HepG2 (cell line): ENCODE measurements at regions not wholly inside any gene's neighbourhood (a gene's known extent, or its start where the extent isn't known, plus 50 kb on each side); places are given as distances from the start of the nearest gene placed in this dataset.

Source experiments
- ATAC-seq: fragments of 200-7000 bp; cut with Tn5 transposase; 3 replicates; pipeline ENCODE4 v1.9.1; 2020; ENCODE audit warnings: mild to moderate bottlenecking, moderate library complexity
- BruUV-seq: library from RNA; stranded (reverse); fragments of 400-500 nt; replicated peaks from 2 replicates; lab custom pipeline; 2021; lab: Mats Ljungman, UMichigan
- CTCF ChIA-PET: fragments of 300-600 bp; formaldehyde crosslinking; extraction: SDS; loops from one replicate; lab custom pipeline; 2021; ENCODE audit warnings: low total read pairs, inconsistent platforms, low intra/inter-chr PET ratio; lab: Yijun Ruan, JAX
- POLR2A ChIA-PET: fragments of 350-600 bp; sonication (Branson Sonifier 250); formaldehyde crosslinking; loops from one replicate; lab custom pipeline; 2020; ENCODE audit warnings: antibody characterized with exemption, inconsistent platforms; lab: Yijun Ruan, JAX
- DNase-seq: peaks from one replicate; pipeline ENCODE4 v3.0.0-alpha.2; 2015; ENCODE audit warnings: low spot score
- FAIRE-seq: peaks from 3 replicates; lab custom pipeline; 2011; peaks lifted over from hg19 to GRCh38; lab: Jason Lieb, UNC
- H2AFZ ChIP-seq: one replicate; pipeline ENCODE4 v1.6.1; 2011; ENCODE audit warnings: low read length, inconsistent platforms
- H3K27ac ChIP-seq: fragments of 300-600 bp; 3 replicates; pipeline ENCODE4 v1.8.0; 2011; ENCODE audit warnings: mixed run types, mild to moderate bottlenecking, mixed read lengths, low read length, inconsistent platforms; ENCODE audit not compliant: insufficient read depth; ENCODE audit errors: extremely low read length
- H3K27me3 ChIP-seq, 2 experiments: fragments of 200-600 bp in 1 of 2; 2 replicates in 1 of 2; 3 replicates in 1 of 2; pipeline versions ENCODE4 v1.6.0 to v1.8.0; 2011; ENCODE audit warnings: low read length in 2 of 2, mild to moderate bottlenecking in 2 of 2, moderate library complexity in 2 of 2, inconsistent platforms in 1 of 2; ENCODE audit not compliant: insufficient read depth in 2 of 2, control insufficient read depth in 1 of 2
- H3K36me3 ChIP-seq, 2 experiments: fragments of 200-600 bp in 1 of 2; replicated peaks in 1 of 2; 2 replicates in 1 of 2; 3 replicates in 1 of 2; pipeline versions ENCODE4 v1.5.1 to v1.8.0; 2011; ENCODE audit warnings: low read length in 2 of 2, inconsistent platforms in 1 of 2; ENCODE audit not compliant: insufficient read depth in 2 of 2, control insufficient read depth in 1 of 2
- H3K4me1 ChIP-seq: 2 replicates; pipeline ENCODE4 v1.5.1; 2012; ENCODE audit warnings: low read length, inconsistent platforms; ENCODE audit not compliant: insufficient read depth
- H3K4me2 ChIP-seq: 2 replicates; pipeline ENCODE4 v1.6.0; 2011; ENCODE audit warnings: low read depth, low read length, inconsistent platforms
- H3K4me3 ChIP-seq, 3 experiments: fragments of 200-600 bp in 1 of 3; sonication (generic), shearing (Covaris generic) in 1 of 3; replicated peaks in 1 of 3; 2 replicates each; pipeline ENCODE4 v1.5.1; 2011 to 2016; ENCODE audit warnings: low read length in 3 of 3, inconsistent platforms in 2 of 3, low read depth in 2 of 3, mild to moderate bottlenecking in 2 of 3, control low read depth in 1 of 3, mixed read lengths in 1 of 3; ENCODE audit not compliant: insufficient read depth in 1 of 3
- H3K79me2 ChIP-seq: one replicate; pipeline ENCODE4 v1.6.1; 2011; ENCODE audit warnings: low read length, inconsistent platforms; ENCODE audit not compliant: insufficient read depth
- H3K9ac ChIP-seq: 2 replicates; pipeline ENCODE4 v1.6.0; 2011; ENCODE audit warnings: mild to moderate bottlenecking, low read depth, low read length, inconsistent platforms; ENCODE audit not compliant: insufficient read depth
- H3K9me3 ChIP-seq: 2 replicates; pipeline ENCODE4 v1.5.1; 2012; ENCODE audit warnings: mild to moderate bottlenecking, low read length
- H4K20me1 ChIP-seq: 2 replicates; pipeline ENCODE4 v1.6.0; 2011; ENCODE audit warnings: inconsistent platforms, mild to moderate bottlenecking, low read length, moderate library complexity; ENCODE audit not compliant: insufficient read depth
- ELK4 ChIP-seq: sonication (generic); formaldehyde crosslinking; IDR thresholded peaks from 2 replicates; pipeline ENCODE4 v1.9.0; 2021; ENCODE audit warnings: missing genetic modification reagents, borderline replicate concordance
- SIN3B ChIP-seq: fragments of 150-350 bp; IDR thresholded peaks from 2 replicates; pipeline ENCODE4 v1.6.1; 2014; ENCODE audit warnings: low read length
- SRY ChIP-seq: sonication (generic); formaldehyde crosslinking; IDR thresholded peaks from 2 replicates; pipeline ENCODE4 v1.8.0; 2022; ENCODE audit warnings: mild to moderate bottlenecking, missing genetic modification reagents
- ZBTB49 ChIP-seq: sonication (generic); formaldehyde crosslinking; IDR thresholded peaks from 2 replicates; pipeline ENCODE4 v1.4.0; 2020; ENCODE audit warnings: missing genetic modification reagents, borderline replicate concordance
- ZNF207 ChIP-seq: fragments of 450-650 bp; IDR thresholded peaks from 2 replicates; pipeline ENCODE4 v1.6.1; 2016; ENCODE audit warnings: antibody characterized with exemption, borderline replicate concordance
- ZNF512B ChIP-seq: sonication (generic); formaldehyde crosslinking; IDR thresholded peaks from 2 replicates; pipeline ENCODE4 v1.5.1; 2020; ENCODE audit warnings: missing genetic modification reagents, mild to moderate bottlenecking, borderline replicate concordance
- ZNF609 ChIP-seq: sonication (generic); formaldehyde crosslinking; IDR thresholded peaks from 2 replicates; pipeline ENCODE4 v1.4.0; 2020; ENCODE audit warnings: mild to moderate bottlenecking, missing genetic modification reagents, borderline replicate concordance
- ZNF792 ChIP-seq: IDR thresholded peaks from 2 replicates; pipeline ENCODE4 v1.6.1; 2016
- WGBS: methylation state at CpG from one replicate; pipeline ENCODE4 v1.1.6; 2017; ENCODE audit warnings: low lambda C conversion rate; 5-methylcytosine and 5-hydroxymethylcytosine counted together
- in situ Hi-C: cut with HindIII; loops from 2 replicates; pipeline ENCODE4 v1.10.0; 2017; ENCODE audit warnings: low pct_unique_long_range_greater_than_20kb; ENCODE audit not compliant: extremely low pct_ligation_motif_present
- intact Hi-C: fragments of 100-400 bp; cut with micrococcal nuclease; formaldehyde crosslinking; loops from one replicate; pipeline ENCODE4 v1.10.0; 2022; ENCODE audit not compliant: unreplicated experiment

GRCh38 chr2:2579814-2580213, 248.7 kb upstream of the MYT1L start:
- H3K27ac ChIP-seq = no peak overlapping the region
- no TSS peak for BruUV-seq
- 23% methylated on average over 5 of the region's 8 CpGs for WGBS
- H3K27me3 ChIP-seq = peaks cover 0 to 29% of the 10 kb centered on the region in 2 experiments; a peak in 2 of 5 replicates
- H2AFZ ChIP-seq = no peak overlapping the region
- H3K9ac ChIP-seq = no peak overlapping the region
- no peaks in the 10 kb centered on the region; the same call in 1 of the 2 replicates for H4K20me1 ChIP-seq
- H3K9me3 ChIP-seq = no peaks in the 10 kb centered on the region
- H3K4me2 ChIP-seq = no peak overlapping the region
- no peak overlapping the region for H3K4me3 ChIP-seq
- no peak for ATAC-seq
- CTCF ChIA-PET = no interaction called here
- in situ Hi-C loops (no loop called here), intact Hi-C loops (no loop called here)
- no peaks in the 10 kb centered on the region for H3K36me3 ChIP-seq
- DNase-seq = no peak
- H3K4me1 ChIP-seq = no peaks in the 10 kb centered on the region
- H3K79me2 ChIP-seq = no peaks in the 10 kb centered on the region
- no peak for FAIRE-seq
- POLR2A ChIA-PET = no interaction called here
- TF ChIP-seq SIN3B = no peak
- TF ChIP-seq ZNF207 = no peak
- TF ChIP-seq ELK4 (CRISPR knock-in tag) = no peak
- TF ChIP-seq ZNF792 (CRISPR knock-in tag) = no peak
- TF ChIP-seq ZNF512B (CRISPR knock-in tag) = no peak
- no peak for TF ChIP-seq ZBTB49
- no peak for TF ChIP-seq ZNF609 (CRISPR knock-in tag)
- TF ChIP-seq SRY (CRISPR knock-in tag) = no peak
